ENCODE measurements at regions not wholly inside any gene's neighbourhood (a gene's known extent, or its start where the extent isn't known, plus 50 kb on each side); places are given as distances from the start of the nearest gene placed in this dataset.
A peak's percentile ranks its signal among the peaks of the same experiment; 100 is the strongest.

DNA sequence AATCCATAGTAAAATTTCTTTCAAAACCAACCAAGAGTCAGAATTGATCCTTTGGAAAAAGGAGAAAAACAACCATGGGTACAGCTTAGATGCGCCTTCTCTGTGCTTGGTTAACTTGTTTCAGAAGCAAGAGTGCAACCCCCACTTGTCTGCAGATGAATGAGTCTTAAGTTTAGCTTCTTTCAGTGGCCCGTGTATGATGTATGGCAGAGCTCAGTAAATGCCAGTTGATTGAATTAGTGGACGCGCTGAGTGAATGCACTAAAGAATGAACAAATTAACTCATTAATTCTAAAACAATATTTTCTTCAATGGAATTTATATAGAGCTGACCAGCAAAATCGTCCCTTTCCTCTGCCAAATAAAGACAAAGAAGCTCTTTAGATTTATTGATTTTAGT is 67.0 kb upstream of the ARHGEF3 start:
- no peak for DNase-seq (ENCODE audit: low read depth in 2 of 2)

DNA sequence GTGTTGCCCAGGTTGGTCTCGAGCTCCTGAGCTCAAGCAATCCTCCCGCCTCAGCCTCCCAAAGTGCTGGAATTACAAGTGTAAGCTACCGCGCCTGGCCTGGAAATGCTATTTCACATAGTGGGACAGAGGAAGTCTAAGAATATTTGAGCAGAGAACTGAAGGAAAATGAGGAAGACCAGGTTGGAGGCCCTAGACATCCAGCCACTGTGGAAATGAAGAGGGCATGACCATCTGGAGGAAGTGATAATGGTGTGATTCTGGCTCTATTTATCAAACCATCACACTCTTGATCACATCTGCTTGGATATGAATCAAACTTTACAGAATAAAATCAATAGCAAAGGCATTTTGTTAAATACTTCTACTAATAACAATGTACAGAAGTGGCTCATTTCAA is 65.9 kb upstream of the ARHGEF3 start:
- no peak for DNase-seq (ENCODE audit: low read depth in 2 of 2)

- no peak for DNase-seq (ENCODE audit: low read depth in 2 of 2)
These were observed 63.3 kb upstream of the ARHGEF3 start for GRCh38 chr3:56864918-56865524.

- no peak for DNase-seq (ENCODE audit: low read depth in 2 of 2)
These were observed 62.3 kb upstream of the ARHGEF3 start for GRCh38 chr3:56864090-56864489.

- peak; percentile 26 to 57 for DNase-seq (ENCODE audit: low read depth in 2 of 2)
These were observed 60.8 kb upstream of the ARHGEF3 start for GRCh38 chr3:56862352-56863062.

DNA sequence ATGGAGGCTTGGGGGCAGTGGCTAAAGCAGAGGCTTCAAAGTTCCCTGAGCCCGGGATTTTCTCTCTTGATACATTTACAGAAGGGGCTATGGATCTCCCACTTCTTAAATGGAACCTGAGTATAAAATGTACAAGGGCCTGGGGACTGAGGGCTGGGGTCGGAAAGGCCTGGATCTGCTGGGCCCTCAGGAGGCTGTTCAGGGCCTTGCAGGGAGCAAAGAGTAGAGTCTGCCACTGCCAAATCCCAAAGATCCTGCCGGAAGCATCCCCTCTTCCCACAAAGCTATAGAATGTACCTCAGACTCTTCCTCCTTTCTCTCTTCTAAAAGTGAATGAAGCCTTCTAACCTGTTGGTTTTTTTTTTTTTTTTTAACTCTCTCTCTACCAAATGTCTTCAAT is 59.8 kb upstream of the ARHGEF3 start:
- DNase-seq (ENCODE audit: low read depth in 2 of 2): no peak

DNA sequence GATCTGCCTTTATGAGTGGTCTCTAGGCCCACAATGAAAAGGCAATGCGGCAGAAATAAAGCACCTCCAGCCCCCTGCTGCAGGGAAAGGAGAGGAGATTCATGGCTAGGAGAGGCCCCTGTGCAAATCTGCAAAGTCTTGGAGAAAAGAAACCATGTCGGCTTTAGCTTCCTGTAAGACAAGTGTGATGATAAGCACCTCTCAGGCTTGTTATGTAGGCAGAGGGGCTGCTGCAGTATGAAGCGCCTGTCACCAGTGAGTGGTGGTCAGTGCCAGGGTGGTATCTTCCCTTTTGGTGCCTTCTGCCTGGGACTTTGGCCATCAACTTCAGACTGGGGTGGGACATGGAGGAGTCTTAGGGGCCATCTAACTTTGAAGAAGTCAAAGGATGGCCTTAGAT is 59.2 kb upstream of the ARHGEF3 start:
- no peak for DNase-seq (ENCODE audit: low read depth in 2 of 2)

DNA sequence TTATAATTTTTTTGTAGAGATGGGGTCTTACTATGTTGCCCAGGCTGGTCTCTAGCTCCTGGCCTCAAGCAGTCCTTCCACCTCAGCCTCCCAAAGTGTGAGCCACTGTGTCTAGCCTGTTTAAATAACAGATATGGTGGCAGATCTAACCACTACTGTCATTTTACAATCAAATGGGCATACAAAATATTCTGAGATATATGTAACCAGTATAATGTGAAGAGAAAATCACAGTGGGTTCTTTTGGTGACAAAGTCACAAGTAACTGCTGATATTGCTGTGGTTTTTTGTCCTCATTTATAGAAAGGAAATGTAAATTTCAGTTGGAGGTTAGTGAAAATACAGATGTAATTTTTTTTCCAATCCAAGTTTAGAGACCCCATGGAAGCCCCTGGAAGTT is 58.6 kb upstream of the ARHGEF3 start:
- DNase-seq (ENCODE audit: low read depth in 2 of 2): no peak

DNA sequence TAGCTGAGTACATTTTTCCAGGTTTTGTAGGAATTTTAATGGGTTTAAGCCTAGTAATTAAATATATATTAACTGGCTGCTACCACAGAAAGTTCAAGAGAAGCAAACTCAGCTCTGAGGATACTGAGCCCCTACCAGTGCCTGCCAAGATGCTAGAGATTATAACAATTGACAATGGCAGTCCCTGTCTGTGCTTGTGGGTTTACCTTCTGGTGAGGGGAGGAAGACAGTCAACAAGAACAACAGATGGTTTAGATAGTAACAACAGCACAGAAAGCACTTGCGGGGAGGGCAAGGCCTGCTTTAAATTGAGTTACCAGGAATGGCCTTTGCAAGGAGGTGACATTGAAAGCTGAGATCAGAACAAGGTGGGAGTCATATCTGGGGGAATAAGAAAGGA is 56.6 kb upstream of the ARHGEF3 start:
- no peak for DNase-seq (ENCODE audit: low read depth in 2 of 2)

- no peak for DNase-seq (ENCODE audit: low read depth in 2 of 2)
These were observed 55.4 kb upstream of the ARHGEF3 start for GRCh38 chr3:56857178-56857577.

DNA sequence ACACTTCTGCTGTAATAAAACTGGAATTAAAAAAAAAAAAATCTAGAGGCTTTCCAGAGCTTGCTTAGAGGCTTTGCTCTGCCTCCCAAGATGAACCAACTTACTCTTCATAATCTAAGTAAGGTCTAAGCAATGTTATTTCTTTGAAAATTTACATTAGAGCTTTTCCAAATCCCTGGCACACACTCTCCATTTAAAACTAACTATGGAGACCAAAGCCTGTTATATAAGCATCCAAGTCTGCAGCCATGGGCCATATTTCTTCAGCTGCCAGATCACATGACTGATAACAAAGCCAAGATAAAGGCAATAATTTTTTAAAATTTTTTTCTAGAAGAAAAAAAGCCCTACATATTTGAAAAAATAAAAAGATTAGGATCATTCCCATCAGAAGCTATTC is 55.0 kb upstream of the ARHGEF3 start:
- DNase-seq (ENCODE audit: low read depth in 2 of 2): no peak

DNA sequence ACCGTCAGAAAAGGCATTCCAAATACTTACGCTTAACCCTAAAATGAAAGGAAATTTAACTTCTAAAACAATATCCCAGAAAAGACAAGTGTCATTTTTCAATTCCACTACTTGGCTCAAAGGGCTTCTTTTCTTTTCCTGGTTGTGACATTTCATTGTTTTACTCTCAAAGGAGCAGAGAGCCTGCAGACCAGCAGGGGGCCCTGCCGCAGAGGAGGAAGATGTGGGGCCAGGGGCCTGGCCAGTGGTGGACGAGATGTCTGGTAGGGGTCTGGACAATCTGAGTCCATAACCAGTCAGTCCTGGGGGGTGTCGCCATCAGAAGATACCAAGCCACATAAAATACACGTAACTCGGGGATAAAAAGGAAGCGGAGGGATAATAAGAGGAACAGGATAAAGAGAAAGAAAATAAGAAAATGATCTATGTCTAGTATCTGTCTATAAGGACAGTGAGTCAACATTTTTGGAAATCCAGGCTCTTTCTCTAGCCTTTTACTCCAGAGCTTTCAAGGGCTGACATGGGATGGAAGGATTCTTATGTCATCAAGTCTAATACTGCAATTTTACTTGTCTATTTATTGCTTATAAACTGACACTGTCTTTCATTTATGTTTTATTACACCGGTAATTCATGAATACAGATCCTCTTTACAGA is 54.2 kb upstream of the ARHGEF3 start:
- peak; percentile 65 to 75 for DNase-seq (ENCODE audit: low read depth in 2 of 2)

DNA sequence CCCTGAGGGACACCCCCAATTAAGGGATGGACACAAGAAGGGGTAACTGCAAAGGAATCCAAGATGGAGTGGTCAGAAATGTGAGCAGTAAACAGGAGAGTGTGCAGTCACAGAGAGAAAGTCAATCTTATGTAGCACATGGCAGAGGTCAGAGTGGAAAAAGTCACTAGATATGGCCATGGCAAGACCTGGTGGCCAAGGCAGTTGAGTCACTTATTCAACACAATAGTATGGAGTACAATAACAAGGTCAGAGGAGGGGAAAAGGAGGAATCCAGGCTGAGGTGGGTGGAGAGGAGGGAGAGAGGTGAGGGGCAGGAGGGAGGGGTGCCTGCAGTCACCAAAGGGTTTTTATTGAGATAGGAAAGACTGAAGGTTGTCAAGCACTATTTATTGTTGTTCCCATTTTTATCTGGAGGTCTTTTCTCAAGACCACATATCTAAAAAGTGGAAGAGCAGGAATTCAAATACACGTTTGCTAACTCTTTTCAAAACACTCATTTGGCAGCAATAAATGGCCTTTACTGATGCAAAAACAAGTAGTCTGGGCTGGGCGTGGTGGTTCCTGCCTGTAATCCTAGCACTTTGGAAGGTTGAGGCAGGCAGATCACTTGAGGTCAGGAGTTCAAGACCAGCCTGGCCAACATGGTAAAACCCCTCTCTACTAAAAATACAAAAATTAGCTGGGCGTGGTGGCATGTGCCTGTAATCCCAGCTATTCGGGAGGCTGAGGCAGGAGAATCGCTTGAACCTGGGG is 53.3 kb upstream of the ARHGEF3 start:
- DNase-seq (ENCODE audit: low read depth in 2 of 2): peak in 1 of 2 donors; percentile 13

DNA sequence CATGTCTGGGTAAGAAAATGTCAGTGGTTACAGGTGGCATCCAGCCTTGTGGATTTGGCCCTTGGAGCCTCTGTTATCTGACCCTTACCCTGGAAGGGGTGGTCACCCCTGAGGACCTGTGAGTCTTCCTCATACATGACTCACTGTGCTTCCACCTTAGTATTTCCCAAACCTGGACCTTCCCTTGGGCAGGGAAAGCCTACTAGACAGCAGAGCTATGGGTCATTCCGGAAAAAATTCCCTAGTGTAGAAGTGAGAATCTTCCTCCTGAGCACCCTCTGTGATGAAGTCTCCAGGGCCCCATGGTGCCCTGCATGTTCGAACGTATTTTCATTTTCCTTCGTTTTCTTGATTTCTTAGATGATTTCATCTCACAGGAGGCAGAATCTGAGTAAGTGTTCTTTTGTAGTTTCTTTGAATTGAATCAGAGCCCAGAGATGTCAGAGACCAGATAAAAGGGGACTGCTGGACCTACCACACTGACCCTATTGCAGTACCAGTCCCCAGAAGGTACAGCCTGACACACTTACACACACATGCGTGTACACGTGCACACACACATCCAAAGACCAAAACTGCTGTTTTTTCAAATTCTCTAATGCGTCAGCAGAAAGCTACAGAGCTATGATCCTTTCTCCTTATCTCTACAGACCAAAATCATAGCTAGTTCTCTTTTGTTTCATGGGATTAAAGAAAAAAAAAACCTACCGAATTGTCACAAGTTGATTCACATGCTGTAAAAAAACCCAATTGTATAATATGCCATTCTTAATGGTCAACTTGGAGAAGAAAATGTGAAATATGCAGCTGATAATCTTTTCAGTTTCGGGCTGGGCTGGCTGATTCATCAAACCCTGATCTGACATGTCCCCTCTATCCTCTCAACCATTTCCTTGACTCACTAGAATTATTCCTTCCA is 50.5 kb upstream of the ARHGEF3 start:
- no peak for DNase-seq (ENCODE audit: low read depth in 2 of 2)
